A549 (cell line): ENCODE measurements at regions not wholly inside any gene's neighbourhood (a gene's known extent, or its start where the extent isn't known, plus 50 kb on each side); places are given as distances from the start of the nearest gene placed in this dataset.

Source experiments
- ATAC-seq, 2 experiments: fragments of 200-7000 bp in 1 of 2; fragments of >200 bp in 1 of 2; cut with Nextera tagmentation in 1 of 2; cut with Tn5 transposase in 1 of 2; 3 replicates each; pipeline versions ENCODE4 v1.8.0 to v1.9.1; 2018 to 2020; ENCODE audit warnings: mild to moderate bottlenecking in 1 of 2, moderate library complexity in 1 of 2
- CTCF ChIA-PET: fragments of 300-600 bp; sonication (Branson Sonifier 250); formaldehyde crosslinking; extraction: SDS; loops from one replicate; lab custom pipeline; 2021; ENCODE audit warnings: antibody characterized with exemption, inconsistent platforms; lab: Yijun Ruan, JAX
- POLR2A ChIA-PET: fragments of 350-600 bp; formaldehyde crosslinking; extraction: SDS; loops from one replicate; lab custom pipeline; 2021; ENCODE audit warnings: antibody characterized with exemption, inconsistent platforms; lab: Yijun Ruan, JAX
- DNase-seq, 2 experiments: peaks; one replicate each; pipeline versions ENCODE4 v3.0.0 to v3.0.0-alpha.2; 2011 to 2016; ENCODE audit warnings: low read depth in 1 of 2, low spot score in 1 of 2
- FAIRE-seq: peaks from 2 replicates; lab custom pipeline; 2011; peaks lifted over from hg19 to GRCh38; lab: Jason Lieb, UNC
- H3K27ac ChIP-seq, 2 experiments: fragments of >200 bp; sonication (Bioruptor Twin); formaldehyde crosslinking; 3 replicates each; pipeline ENCODE4 v1.5.1; 2016 to 2017
- H3K4me1 ChIP-seq: fragments of >200 bp; sonication (Bioruptor Twin); formaldehyde crosslinking; 3 replicates; pipeline ENCODE4 v1.6.1; 2016
- H3K4me2 ChIP-seq: fragments of >200 bp; sonication (Bioruptor Twin); formaldehyde crosslinking; 3 replicates; pipeline ENCODE4 v1.6.1; 2016
- H3K4me3 ChIP-seq: fragments of >200 bp; sonication (Bioruptor Twin); formaldehyde crosslinking; 3 replicates; pipeline ENCODE4 v1.5.1; 2016
- H3K9me3 ChIP-seq: fragments of >200 bp; sonication (Bioruptor Twin); formaldehyde crosslinking; 3 replicates; pipeline ENCODE4 v1.6.1; 2016
- BHLHE40 ChIP-seq: IDR thresholded peaks from 2 replicates; pipeline ENCODE4 v1.6.1; 2012; ENCODE audit warnings: low read depth, low read length, inconsistent platforms
- CBX2 ChIP-seq: fragments of 200-600 bp; sonication (generic); IDR thresholded peaks from 2 replicates; pipeline ENCODE4 v1.6.1; 2016; ENCODE audit warnings: low read depth, mild to moderate bottlenecking, borderline replicate concordance
- ESRRA ChIP-seq: fragments of 150-350 bp; IDR thresholded peaks from 2 replicates; pipeline ENCODE4 v1.6.1; 2014; ENCODE audit warnings: mild to moderate bottlenecking, low read length, borderline replicate concordance
- HOXA7 ChIP-seq: fragments of 250-450 bp; sonication (Bioruptor Pico); IDR thresholded peaks from 2 replicates; pipeline ENCODE4 v1.5.0; 2020; ENCODE audit warnings: mild to moderate bottlenecking, moderate library complexity
- HOXB5 ChIP-seq: fragments of 250-450 bp; sonication (Bioruptor Pico); IDR thresholded peaks from 2 replicates; pipeline ENCODE4 v1.5.0; 2020; ENCODE audit warnings: mild to moderate bottlenecking, moderate library complexity
- JUNB ChIP-seq: fragments of >200 bp; sonication (Bioruptor Twin); formaldehyde crosslinking; IDR thresholded peaks from 2 replicates; pipeline ENCODE4 v1.6.1; 2016
- MAFK ChIP-seq: fragments of 450-650 bp; IDR thresholded peaks from 2 replicates; pipeline ENCODE4 v1.6.1; 2014; ENCODE audit not compliant: partially characterized antibody
- MAZ ChIP-seq: fragments of 150-350 bp; IDR thresholded peaks from 2 replicates; pipeline ENCODE4 v1.6.1; 2014; ENCODE audit warnings: antibody characterized with exemption, low read depth, low read length, borderline replicate concordance
- NPAS2 ChIP-seq: fragments of 250-450 bp; sonication (Bioruptor Pico); IDR thresholded peaks from 2 replicates; pipeline ENCODE4 v1.8.0; 2022; ENCODE audit warnings: mild to moderate bottlenecking, moderate library complexity, borderline replicate concordance
- PHF8 ChIP-seq: fragments of 200-600 bp; sonication (generic); IDR thresholded peaks from 2 replicates; pipeline ENCODE4 v1.6.1; 2016; ENCODE audit warnings: low read depth, mild to moderate bottlenecking, antibody characterized with exemption, moderate library complexity, borderline replicate concordance
- POLR2A ChIP-seq: IDR thresholded peaks from 2 replicates; pipeline ENCODE4 v1.6.1; 2012; ENCODE audit warnings: mild to moderate bottlenecking, low read length
- RAD21 ChIP-seq, 2 experiments: fragments of >200 bp in 1 of 2; sonication (Bioruptor Twin) in 1 of 2; formaldehyde crosslinking in 1 of 2; IDR thresholded peaks in 1 of 2; conservative IDR thresholded peaks in 1 of 2; 2 replicates in 1 of 2; 3 replicates in 1 of 2; pipeline ENCODE4 v1.6.1; 2012 to 2018; ENCODE audit warnings: inconsistent platforms in 1 of 2
- ZNF302 ChIP-seq: fragments of 250-450 bp; sonication (Bioruptor Pico); IDR thresholded peaks from 2 replicates; pipeline ENCODE4 v1.9.0; 2021; ENCODE audit warnings: inconsistent platforms, mild to moderate bottlenecking, moderate library complexity
- WGBS: methylation state at CpG from one replicate; pipeline ENCODE4 v1.1.6; 2017; ENCODE audit errors: missing lambda C conversion rate; 5-methylcytosine and 5-hydroxymethylcytosine counted together
- TF ChIP-seq, protein P1 (sequence below): fragments of 150-350 bp; IDR thresholded peaks from 2 replicates; pipeline ENCODE4 v1.6.1; 2014; ENCODE audit warnings: low read depth, mild to moderate bottlenecking, low read length
- TF ChIP-seq, protein P2 (sequence below): fragments of 200-600 bp; sonication (generic); IDR thresholded peaks from 2 replicates; pipeline ENCODE4 v1.6.1; 2016; ENCODE audit warnings: antibody characterized with exemption, mild to moderate bottlenecking, moderate library complexity
- TF ChIP-seq, protein P3 (sequence below): IDR thresholded peaks from 2 replicates; pipeline ENCODE4 v1.6.1; 2012
- TF ChIP-seq, protein P4 (sequence below): fragments of 450-650 bp; IDR thresholded peaks from 2 replicates; pipeline ENCODE4 v1.6.1; 2014; ENCODE audit warnings: antibody characterized with exemption

DNA sequence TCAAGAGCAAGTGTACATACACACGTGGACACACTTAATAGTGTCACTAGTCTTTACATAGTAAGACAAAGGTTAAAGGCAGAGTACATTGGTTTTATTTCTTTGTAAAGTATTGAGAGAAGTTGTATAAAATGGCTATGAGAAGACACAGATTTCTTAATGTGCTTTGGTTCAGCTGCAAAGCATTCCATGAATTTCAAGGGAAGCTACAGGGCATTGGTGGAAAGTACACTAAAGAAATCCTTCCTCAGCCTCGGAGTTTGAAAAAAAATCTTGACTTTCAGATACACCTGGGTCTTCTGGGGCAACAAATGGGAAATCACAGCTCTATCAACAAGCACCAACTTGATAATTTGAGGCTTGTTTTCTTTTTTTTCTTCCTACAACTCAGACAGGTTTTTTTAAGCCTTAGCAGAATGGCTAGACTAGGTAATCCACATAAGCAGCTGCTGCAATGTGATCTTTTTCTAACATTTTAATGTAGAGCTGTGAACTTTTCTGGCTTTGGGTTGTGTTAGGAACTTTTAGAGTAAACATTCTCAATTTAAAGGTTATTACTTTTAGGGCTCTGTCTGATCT, 140.4 kb upstream of the FST start:
- Histone ChIP-seq H3K27ac (no peak overlapping the region), H3K9me3 (0 out of 3 replicates have a peak, but pooled peaks cover 3% of the 10 kb centered on the region), H3K4me1 (no peaks in the 10 kb centered on the region), H3K4me2 (no peak overlapping the region), H3K4me3 (no peak overlapping the region)
- ChIA-PET CTCF (interaction anchor here (0.7 to 1.6 kb wide), 3 partner anchors 17 to 814 kb away, joined by 3 read pairs; no protein-coding TSS in a partner anchor), POLR2A (no interaction called here)
- 44% methylated on average over 2 of the region's 2 CpGs for WGBS
- DNase-seq (no peak), ATAC-seq (no peak), FAIRE-seq (no peak)
- TF ChIP-seq NPAS2 (CRISPR knock-in tag): no peak
- TF ChIP-seq POLR2A: no peak
- TF ChIP-seq, protein P1, sequence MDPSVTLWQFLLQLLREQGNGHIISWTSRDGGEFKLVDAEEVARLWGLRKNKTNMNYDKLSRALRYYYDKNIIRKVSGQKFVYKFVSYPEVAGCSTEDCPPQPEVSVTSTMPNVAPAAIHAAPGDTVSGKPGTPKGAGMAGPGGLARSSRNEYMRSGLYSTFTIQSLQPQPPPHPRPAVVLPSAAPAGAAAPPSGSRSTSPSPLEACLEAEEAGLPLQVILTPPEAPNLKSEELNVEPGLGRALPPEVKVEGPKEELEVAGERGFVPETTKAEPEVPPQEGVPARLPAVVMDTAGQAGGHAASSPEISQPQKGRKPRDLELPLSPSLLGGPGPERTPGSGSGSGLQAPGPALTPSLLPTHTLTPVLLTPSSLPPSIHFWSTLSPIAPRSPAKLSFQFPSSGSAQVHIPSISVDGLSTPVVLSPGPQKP: no peak
- TF ChIP-seq, protein P2, sequence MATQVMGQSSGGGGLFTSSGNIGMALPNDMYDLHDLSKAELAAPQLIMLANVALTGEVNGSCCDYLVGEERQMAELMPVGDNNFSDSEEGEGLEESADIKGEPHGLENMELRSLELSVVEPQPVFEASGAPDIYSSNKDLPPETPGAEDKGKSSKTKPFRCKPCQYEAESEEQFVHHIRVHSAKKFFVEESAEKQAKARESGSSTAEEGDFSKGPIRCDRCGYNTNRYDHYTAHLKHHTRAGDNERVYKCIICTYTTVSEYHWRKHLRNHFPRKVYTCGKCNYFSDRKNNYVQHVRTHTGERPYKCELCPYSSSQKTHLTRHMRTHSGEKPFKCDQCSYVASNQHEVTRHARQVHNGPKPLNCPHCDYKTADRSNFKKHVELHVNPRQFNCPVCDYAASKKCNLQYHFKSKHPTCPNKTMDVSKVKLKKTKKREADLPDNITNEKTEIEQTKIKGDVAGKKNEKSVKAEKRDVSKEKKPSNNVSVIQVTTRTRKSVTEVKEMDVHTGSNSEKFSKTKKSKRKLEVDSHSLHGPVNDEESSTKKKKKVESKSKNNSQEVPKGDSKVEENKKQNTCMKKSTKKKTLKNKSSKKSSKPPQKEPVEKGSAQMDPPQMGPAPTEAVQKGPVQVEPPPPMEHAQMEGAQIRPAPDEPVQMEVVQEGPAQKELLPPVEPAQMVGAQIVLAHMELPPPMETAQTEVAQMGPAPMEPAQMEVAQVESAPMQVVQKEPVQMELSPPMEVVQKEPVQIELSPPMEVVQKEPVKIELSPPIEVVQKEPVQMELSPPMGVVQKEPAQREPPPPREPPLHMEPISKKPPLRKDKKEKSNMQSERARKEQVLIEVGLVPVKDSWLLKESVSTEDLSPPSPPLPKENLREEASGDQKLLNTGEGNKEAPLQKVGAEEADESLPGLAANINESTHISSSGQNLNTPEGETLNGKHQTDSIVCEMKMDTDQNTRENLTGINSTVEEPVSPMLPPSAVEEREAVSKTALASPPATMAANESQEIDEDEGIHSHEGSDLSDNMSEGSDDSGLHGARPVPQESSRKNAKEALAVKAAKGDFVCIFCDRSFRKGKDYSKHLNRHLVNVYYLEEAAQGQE: no peak
- TF ChIP-seq, protein P3, sequence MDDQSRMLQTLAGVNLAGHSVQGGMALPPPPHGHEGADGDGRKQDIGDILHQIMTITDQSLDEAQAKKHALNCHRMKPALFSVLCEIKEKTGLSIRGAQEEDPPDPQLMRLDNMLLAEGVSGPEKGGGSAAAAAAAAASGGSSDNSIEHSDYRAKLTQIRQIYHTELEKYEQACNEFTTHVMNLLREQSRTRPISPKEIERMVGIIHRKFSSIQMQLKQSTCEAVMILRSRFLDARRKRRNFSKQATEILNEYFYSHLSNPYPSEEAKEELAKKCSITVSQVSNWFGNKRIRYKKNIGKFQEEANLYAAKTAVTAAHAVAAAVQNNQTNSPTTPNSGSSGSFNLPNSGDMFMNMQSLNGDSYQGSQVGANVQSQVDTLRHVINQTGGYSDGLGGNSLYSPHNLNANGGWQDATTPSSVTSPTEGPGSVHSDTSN: no peak
- no peak for TF ChIP-seq ESRRA
- TF ChIP-seq RAD21 (conservative IDR thresholded peaks at IDR 0.05 in 1 of 2, IDR thresholded peaks at IDR 0.05 in 1 of 2): no peak
- TF ChIP-seq HOXB5: no peak
- no peak for TF ChIP-seq MAZ
- no peak for TF ChIP-seq HOXA7 (CRISPR knock-in tag)
- TF ChIP-seq, protein P4, sequence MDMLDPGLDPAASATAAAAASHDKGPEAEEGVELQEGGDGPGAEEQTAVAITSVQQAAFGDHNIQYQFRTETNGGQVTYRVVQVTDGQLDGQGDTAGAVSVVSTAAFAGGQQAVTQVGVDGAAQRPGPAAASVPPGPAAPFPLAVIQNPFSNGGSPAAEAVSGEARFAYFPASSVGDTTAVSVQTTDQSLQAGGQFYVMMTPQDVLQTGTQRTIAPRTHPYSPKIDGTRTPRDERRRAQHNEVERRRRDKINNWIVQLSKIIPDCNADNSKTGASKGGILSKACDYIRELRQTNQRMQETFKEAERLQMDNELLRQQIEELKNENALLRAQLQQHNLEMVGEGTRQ: no peak

DNA sequence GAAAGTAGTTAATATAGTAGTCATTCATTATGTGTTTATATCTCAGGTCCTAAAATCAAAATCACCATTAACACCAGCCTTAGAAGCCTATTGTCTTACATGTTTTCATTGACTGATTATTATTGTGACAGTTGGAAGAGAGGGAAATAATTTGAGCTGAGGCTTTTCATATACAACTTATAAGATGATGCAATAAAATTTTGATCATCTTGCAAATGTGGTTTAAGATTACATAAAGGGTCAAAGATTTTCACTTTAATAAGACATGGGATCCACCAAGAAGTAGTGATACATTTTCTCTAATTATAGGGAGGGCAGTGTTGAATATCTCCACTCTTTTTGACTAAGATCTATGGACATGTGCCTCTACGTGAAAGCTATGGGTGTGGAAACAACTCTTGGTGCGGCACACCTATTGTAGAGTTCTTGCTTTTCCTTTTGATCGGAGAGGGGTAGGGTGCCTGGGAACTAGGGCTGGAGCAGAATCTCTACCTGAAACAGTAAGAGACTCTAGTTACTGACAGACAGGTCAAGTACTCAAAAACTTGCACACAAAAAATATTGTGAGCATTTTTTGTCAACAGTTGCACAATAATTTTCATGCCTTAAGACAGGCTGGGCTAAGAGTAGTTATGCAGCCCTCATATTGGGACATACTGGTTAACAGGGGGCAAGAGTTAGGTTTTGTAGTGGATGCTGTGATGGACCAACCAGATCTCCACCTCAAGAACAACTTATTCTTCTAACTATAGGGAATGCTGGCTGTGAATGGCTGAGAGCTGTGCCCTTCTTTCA, 139.3 kb upstream of the FST start:
- Histone ChIP-seq H3K4me2 (no peak overlapping the region), H3K27ac (no peak overlapping the region), H3K4me3 (no peak overlapping the region)
- POLR2A ChIA-PET: no interaction called here
- no peak for TF ChIP-seq ZNF302 (CRISPR knock-in tag)
- TF ChIP-seq CBX2: no peak
- TF ChIP-seq MAFK: no peak
- TF ChIP-seq PHF8: no peak
- no peak for TF ChIP-seq BHLHE40
- no peak for TF ChIP-seq JUNB
- TF ChIP-seq, all 56 proteins: peak for 0
- DNase-seq: no peak
- no peak for ATAC-seq
- 94% methylated on average over 3 of the region's 3 CpGs for WGBS
- no peaks in the 10 kb centered on the region for H3K4me1 ChIP-seq
- CTCF ChIA-PET: interaction anchor here (1.6 kb wide), 1 partner anchor 22 kb away, joined by 3 read pairs; no protein-coding TSS in a partner anchor
- FAIRE-seq: no peak
- H3K9me3 ChIP-seq: 0 out of 3 replicates have a peak, but pooled peaks cover 3% of the 10 kb centered on the region
